Tibial nerve (tissue), 4 donors: ENCODE measurements at regions not wholly inside any gene's neighbourhood (a gene's known extent, or its start where the extent isn't known, plus 50 kb on each side); places are given as distances from the start of the nearest gene placed in this dataset.

ENCODE experiments used
- DNase-seq, 2 donors: peaks; one replicate each; pipeline ENCODE4 v3.0.0-alpha.2; 2019; ENCODE audit warnings: low spot score in 2 of 2
- H3K27ac ChIP-seq, 4 donors: fragments of 200-600 bp; sonication (generic) in 3 of 4; one replicate each; pipeline ENCODE4 v1.5.1; 2017 to 2019; ENCODE audit warnings: mild to moderate bottlenecking in 1 of 4
- H3K27me3 ChIP-seq, 2 donors: fragments of 200-600 bp; sonication (generic) in 1 of 2; one replicate each; pipeline versions ENCODE4 v1.5.1 to v1.6.0; 2017 to 2019
- H3K36me3 ChIP-seq, 3 donors: fragments of 200-600 bp; sonication (generic); one replicate each; pipeline ENCODE4 v1.5.1; 2018 to 2019
- H3K4me1 ChIP-seq, 4 donors: fragments of 200-600 bp; sonication (generic) in 3 of 4; one replicate each; pipeline ENCODE4 v1.5.1; 2017 to 2019
- H3K4me3 ChIP-seq, 4 donors: fragments of 200-600 bp; sonication (generic) in 3 of 4; one replicate each; pipeline ENCODE4 v1.5.1; 2017 to 2019; ENCODE audit warnings: mild to moderate bottlenecking in 1 of 4, moderate library complexity in 1 of 4
- H3K9me3 ChIP-seq, 4 donors: fragments of 200-600 bp; sonication (generic) in 3 of 4; one replicate each; pipeline ENCODE4 v1.5.1; 2017 to 2019
- CTCF ChIP-seq, 5 experiments: fragments of 200-600 bp in 3 of 5; fragments of 450-650 bp in 2 of 5; sonication (generic) in 3 of 5; IDR thresholded peaks; one replicate each; pipeline ENCODE4 v1.5.1; 2016 to 2019; ENCODE audit warnings: antibody characterized with exemption in 5 of 5, mild to moderate bottlenecking in 3 of 5, moderate library complexity in 2 of 5
- EP300 ChIP-seq, 2 donors: sonication (generic); formaldehyde crosslinking; IDR thresholded peaks; one replicate each; pipeline ENCODE4 v1.6.1; 2017; ENCODE audit warnings: antibody characterized with exemption in 2 of 2, mild to moderate bottlenecking in 1 of 2
- POLR2A ChIP-seq, 2 donors: fragments of 450-650 bp; IDR thresholded peaks; one replicate each; pipeline ENCODE4 v1.6.1; 2017; ENCODE audit warnings: antibody characterized with exemption in 2 of 2, mild to moderate bottlenecking in 2 of 2, moderate library complexity in 2 of 2
- WGBS, 2 donors: methylation state at CpG; one replicate each; pipeline ENCODE4 v1.1.5; 2018; 5-methylcytosine and 5-hydroxymethylcytosine counted together

- Histone ChIP-seq H3K27ac (no peak overlapping the region), H3K36me3 (no peaks in the 10 kb centered on the region), H3K4me1 (peaks cover 0 to 9% (median 2%) of the 10 kb centered on the region in 4 donors), H3K4me3 (no peak overlapping the region), H3K27me3 (no peaks in the 10 kb centered on the region), H3K9me3 (no peaks in the 10 kb centered on the region)
- no peak for DNase-seq
- 95 to 98% methylated on average over 3 of the region's 3 CpGs for WGBS, 2 donors
- TF ChIP-seq EP300 (IDR thresholded peaks at IDR 0.05) (no peak), CTCF (IDR thresholded peaks at IDR 0.05) (no peak), POLR2A (IDR thresholded peaks at IDR 0.05) (no peak)
Observed at GRCh38 chr10:4068629-4069028, 283.6 kb upstream of the KLF6 start.

- Histone ChIP-seq H3K4me3 (no peak overlapping the region), H3K36me3 (no peaks in the 10 kb centered on the region), H3K4me1 (peaks cover 0 to 8% (median 2%) of the 10 kb centered on the region in 4 donors), H3K27ac (no peak overlapping the region), H3K27me3 (no peaks in the 10 kb centered on the region), H3K9me3 (no peaks in the 10 kb centered on the region)
- TF ChIP-seq CTCF (IDR thresholded peaks at IDR 0.05) (no peak), POLR2A (IDR thresholded peaks at IDR 0.05) (no peak), EP300 (IDR thresholded peaks at IDR 0.05) (no peak)
- no peak for DNase-seq
- 48 to 57% methylated on average over 6 of the region's 6 CpGs for WGBS, 2 donors
Observed at GRCh38 chr10:4067931-4068561, 283.0 kb upstream of the KLF6 start.

GRCh38 chr10:4067531-4067930 is 282.5 kb upstream of the KLF6 start:
- WGBS, 2 donors: 78 to 82% methylated on average over 5 of the region's 5 CpGs
- Histone ChIP-seq H3K36me3 (no peaks in the 10 kb centered on the region), H3K27me3 (no peaks in the 10 kb centered on the region), H3K4me3 (no peak overlapping the region), H3K9me3 (no peaks in the 10 kb centered on the region), H3K4me1 (peaks cover 0 to 8% (median 2%) of the 10 kb centered on the region in 4 donors), H3K27ac (peak overlapping the region in 1 of 4 donors; percentile 36)
- TF ChIP-seq POLR2A (IDR thresholded peaks at IDR 0.05) (no peak), CTCF (IDR thresholded peaks at IDR 0.05) (no peak), EP300 (IDR thresholded peaks at IDR 0.05) (no peak)
- DNase-seq: no peak

GRCh38 chr10:4066581-4067390 is 281.8 kb upstream of the KLF6 start:
- no peak overlapping the region for H3K27ac ChIP-seq
- no peaks in the 10 kb centered on the region for H3K36me3 ChIP-seq
- H3K4me1 ChIP-seq: peaks cover 0 to 15% (median 3%) of the 10 kb centered on the region in 4 donors
- DNase-seq: no peak
- WGBS, 2 donors: 77 to 83% methylated on average over 4 of the region's 4 CpGs
- TF ChIP-seq EP300 (IDR thresholded peaks at IDR 0.05) (no peak), CTCF (IDR thresholded peaks at IDR 0.05) (no peak), POLR2A (IDR thresholded peaks at IDR 0.05) (no peak)
- H3K4me3 ChIP-seq: no peak overlapping the region
- H3K9me3 ChIP-seq: no peaks in the 10 kb centered on the region
- H3K27me3 ChIP-seq: no peaks in the 10 kb centered on the region

- no peak for DNase-seq
- H3K27me3 ChIP-seq: no peaks in the 10 kb centered on the region
- no peak overlapping the region for H3K27ac ChIP-seq
- peaks cover 0 to 17% (median 11%) of the 10 kb centered on the region in 4 donors for H3K4me1 ChIP-seq
- H3K9me3 ChIP-seq: no peaks in the 10 kb centered on the region
- H3K4me3 ChIP-seq: no peak overlapping the region
- TF ChIP-seq CTCF (IDR thresholded peaks at IDR 0.05) (no peak), EP300 (IDR thresholded peaks at IDR 0.05) (no peak), POLR2A (IDR thresholded peaks at IDR 0.05) (no peak)
- no peaks in the 10 kb centered on the region for H3K36me3 ChIP-seq
- WGBS, 2 donors: 87 to 93% methylated on average over 6 of the region's 6 CpGs
Observed at GRCh38 chr10:4064489-4064888, 279.5 kb upstream of the KLF6 start.
